Hindlimb muscle (tissue), 1 donor: ENCODE measurements at regions not wholly inside any gene's neighbourhood (a gene's known extent, or its start where the extent isn't known, plus 50 kb on each side); places are given as distances from the start of the nearest gene placed in this dataset.
A peak's percentile ranks its signal among the peaks of the same experiment; 100 is the strongest.
"Not testable (repeated sequence)": the region's sequence is repeated elsewhere in the genome, so short reads cannot be mapped to it uniquely, and the experiment has no call there.

Experiments used
- DNase-seq: peaks from one replicate; pipeline ENCODE4 v3.0.0-alpha.2; 2013

DNA sequence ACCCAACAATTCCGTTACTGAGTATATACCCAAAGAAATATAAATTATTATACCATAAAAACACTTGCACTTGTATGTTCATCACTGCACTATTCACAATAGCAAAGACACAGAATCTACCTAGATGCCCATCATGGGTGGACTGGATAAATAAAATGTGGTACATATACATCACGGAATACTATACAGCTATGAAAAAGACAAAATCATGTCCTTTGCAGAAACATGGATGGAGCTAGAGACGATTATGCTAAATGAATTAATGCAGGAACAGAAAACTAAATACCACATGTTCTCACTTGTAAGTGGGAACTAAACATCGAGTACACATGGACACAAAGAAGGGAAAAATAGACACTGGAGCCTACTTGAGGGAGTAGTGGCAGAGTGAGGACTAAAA, 185.3 kb downstream of the PYDC2 start:
- no peak for DNase-seq

DNA sequence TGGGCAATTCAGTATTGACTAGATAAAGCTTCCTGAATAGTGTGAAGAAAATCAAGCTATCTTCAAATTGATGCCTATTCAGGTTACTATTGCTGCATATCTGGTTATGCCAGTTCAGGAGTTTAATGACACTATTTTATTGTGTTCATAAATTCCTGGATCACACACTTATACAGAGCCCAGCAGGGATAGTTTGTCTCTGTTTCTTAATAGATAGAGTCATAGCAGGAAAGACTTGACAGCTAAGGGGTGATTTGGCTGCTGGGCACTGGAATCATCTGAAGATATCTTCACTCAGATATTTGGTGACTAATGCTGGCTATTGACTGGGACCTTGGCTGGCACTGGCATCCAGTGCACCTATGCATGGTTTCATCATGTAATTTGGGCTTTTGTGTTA, 187.8 kb downstream of the PYDC2 start:
- no peak for DNase-seq

DNA sequence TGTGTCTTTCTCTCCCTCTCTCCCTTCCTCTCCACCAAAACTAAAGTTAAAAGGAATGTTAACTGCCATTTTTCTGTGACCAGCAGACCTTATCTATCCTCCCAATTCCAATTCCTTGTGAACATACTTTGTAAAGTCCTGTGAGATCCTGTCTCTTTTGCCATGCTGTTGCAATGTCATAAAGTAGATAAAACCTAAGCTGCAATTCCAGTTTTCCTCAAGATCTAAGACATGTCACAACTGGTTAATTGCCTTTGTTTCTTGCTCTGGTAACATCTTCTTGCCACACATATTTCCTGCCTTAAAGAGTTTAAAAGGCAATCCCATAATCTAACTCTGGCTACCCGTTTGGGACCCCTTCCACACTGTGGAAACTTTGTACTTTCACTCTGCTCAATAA, 188.7 kb downstream of the PYDC2 start:
- no peak for DNase-seq

DNA sequence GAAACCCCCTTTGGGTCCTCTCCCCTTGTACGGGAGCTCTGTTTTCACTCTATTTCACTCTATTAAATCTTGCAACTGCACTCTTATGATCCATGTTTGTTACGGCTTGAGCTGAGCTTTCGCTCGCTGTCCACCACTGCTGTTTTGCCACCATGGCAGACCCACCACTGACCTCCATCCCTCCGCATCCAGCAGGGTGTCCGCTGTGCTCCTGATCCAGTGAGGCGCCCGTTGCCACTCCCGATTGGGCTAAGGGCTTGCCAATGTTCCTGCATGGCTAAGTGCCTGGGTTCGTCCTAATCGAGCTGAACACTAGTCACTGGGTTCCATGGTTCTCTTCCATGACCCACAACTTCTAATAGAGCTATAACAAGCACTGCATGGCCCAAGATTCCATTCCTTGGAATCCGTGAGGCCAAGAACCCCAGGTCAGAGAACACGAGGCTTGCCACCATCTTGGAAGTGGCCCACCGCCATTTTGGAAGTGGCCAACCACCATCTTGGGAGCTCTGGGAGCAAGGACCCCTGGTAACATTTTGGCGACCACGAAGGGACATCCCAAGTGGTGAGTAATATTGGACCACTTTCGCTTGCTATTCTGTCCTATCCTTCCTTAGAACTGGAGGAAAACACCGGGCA, 197.9 kb downstream of the PYDC2 start:
- DNase-seq: not testable (repeated sequence)

DNA sequence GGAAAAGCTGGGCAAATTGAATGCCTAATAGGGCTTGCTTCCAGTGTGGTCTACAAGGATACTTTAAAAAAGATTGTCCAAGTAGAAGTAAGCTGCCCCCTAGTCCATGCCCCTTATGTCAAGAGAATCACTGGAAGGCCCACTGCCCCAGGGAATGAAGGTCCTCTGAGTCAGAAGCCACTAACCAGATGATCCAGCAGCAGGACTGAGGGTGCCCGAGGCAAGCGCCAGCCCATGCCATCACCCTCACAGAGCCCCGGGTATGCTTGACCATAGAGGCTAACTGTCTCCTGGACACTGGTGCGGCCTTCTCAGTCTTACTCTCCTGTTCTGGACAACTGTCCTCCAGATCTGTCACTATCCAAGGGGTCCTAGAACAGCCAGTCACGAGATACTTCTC, 201.2 kb downstream of the PYDC2 start:
- not testable (repeated sequence) for DNase-seq

DNA sequence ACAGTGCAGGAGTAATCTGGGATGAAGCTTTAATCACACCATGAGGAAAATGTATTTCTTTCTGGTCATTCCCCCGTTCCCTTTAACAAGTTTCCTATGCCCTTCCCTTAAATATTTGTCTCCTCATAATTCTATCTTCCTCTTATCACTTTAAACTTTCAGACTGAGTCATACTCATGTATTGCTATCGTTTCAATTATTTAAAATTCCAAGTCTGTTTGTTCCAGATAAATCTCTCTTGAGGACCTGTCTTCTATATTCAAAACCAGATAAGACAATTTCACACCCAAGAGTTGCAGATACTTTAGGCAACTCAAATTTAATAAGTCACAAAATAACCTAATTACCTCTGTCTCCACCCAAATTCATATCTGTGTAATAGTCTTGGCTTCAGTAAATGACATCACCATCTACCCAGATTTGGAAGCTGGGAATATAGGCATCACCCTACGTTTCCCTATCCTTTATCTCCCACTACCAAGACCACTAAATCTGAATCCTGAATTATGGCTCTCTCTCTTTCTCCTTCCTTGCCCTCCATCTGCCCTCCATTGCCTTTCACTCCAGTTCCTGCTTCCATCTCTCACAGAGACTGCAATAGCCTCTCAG, 220.1 kb downstream of the PYDC2 start:
- DNase-seq: no peak

DNA sequence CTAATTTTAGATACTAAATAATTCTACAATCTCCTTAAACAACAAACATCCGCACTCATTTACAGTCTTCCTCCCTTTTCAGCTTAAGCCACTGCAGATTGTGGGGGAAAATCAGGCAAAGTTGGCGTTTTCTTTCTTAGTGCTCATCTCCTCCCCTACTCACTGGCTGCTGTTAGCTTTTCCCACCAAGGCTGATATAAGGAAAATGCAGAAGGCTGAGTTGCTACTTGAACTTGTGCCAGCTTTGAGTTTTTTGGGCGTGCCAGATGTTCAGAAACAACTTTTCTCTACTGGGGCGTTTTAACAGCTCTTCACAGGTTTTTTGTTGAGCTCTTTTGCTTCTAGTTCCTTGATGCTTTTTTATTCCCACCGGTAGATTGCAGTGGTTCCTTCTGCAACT, 222.0 kb downstream of the PYDC2 start:
- peak; percentile 8 for DNase-seq

DNA sequence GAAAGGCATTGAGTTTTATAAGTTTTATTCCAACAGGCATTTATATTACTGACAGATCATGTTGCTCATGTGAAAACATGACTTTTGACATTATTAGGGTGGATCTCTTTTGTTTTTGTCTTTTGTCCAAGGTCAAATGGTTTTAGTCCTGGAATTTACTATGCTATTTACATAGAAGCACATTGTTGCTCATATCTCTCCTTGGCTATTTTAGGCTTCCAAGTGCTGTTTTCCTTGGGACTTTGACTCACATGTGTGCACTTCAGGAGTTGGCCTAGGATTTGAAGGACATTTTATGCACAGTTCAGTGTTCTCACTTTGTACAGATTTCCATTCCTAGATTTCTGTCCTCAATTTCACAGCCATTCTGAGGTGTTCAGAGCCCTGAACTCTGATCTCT, 225.7 kb downstream of the PYDC2 start:
- DNase-seq: no peak

DNA sequence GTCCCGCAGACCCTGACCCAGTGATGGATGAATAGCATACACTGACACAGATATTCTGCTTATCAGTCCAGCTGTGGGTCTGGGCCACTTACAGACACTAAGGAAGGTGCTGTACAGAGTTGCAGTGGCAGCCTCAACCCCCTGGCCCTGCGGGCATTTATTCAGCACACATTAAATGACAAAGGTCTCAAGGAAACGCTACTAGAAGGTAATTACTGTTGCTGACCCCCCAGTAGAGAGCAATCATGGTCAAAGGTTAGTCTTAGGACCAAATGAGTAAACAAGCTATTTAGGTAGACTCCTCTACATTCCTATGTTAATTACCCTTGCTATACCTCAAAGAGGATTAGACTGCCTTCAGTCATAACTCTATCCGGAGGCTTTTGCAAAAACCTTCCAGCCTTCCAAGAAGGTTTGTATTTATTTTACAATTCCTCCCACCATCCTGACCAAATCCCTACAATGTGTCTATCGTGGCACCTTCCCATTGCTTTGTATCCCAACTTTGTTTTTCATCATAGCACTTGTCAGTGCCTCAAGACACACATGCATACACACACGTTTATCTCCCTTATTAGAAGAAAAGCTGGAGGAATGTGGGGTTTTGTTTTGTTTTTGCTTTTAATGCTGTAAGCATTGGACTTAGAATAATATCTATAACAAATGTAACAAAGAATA, 227.9 kb downstream of the PYDC2 start:
- no peak for DNase-seq

DNA sequence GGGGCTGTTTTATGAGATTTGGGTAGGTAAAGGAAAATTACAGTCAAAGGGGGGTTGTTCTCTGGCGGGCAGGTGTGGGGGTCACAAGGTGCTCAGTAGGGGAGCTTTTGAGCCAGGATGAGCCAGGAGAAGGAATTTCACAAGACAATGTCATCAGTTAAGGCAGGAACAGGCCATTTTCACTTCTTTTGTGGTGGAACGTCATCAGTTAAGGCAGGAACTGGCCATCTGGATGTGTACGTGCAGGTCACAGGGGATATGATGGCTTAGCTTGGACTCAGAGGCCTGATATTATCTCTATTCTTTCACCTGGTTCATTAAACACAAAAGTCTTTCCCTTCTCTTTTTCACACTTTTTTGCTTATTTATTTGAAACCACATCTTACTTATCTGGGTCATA, 230.2 kb downstream of the PYDC2 start:
- DNase-seq: not testable (repeated sequence)

DNA sequence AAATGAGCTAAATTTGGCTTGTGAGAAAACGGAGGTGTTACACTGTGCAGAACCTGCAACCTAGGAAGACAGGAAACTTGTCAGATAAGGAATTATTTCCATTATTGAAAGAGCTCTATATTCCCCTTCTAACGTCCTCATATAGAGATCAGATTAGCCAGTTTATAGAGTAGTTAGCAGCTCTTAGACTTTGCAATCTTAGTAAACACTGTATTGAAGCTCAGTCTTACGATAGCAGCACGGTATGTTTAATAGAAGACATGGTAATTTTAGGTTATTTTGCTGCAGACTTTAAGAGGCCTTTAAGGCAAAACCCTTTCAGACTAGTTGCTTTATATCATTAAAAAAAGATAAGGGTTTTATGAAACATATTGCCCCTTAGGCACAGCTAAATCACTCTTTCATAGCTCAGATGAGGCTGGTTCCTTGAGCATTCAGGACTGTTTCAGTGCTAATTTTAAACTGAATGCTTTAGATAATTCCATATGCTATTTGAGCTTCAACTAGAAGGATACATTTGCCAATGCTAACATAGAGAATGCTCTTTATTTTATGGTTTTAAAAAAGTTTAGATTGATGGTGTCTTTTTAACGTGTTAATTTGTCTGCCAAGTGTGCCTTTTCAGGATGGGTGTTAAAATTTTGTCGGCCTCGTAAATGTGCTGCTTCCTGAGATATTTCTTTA, 234.3 kb downstream of the PYDC2 start:
- no peak for DNase-seq

DNA sequence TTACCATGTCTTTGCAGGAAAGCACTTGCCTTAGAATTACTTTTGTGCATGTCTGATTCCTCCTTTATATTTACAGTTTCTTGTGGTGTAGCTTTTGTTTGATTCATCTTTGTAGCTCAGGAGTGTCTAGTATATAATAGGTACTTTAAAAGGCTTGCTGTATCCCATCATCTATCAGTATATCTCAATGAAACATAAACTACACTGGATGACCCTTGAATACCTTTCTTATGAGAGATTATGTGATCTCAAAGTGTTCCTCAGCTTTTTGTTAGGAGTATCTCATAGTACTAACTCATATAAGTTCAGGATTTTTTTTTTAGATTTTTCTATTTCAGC, 234.8 kb downstream of the PYDC2 start:
- DNase-seq: no peak

DNA sequence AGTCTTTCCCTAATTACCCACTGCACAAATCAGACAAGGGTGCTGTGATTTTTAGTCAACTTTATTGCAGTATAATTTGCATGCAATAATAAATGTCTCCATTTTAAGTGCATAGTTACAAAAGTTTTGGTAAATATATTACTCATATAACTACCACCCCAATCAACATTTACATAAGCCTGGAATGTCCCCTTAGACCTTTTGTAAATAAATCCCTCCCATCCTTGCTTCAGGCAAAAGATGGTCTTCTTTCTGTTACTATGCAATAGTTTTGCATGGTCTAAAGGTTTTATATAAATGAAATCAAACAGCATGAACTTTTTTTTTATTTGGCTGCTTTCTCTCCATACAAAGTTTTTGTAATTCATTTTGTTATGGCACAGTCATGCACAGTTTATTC, 235.4 kb downstream of the PYDC2 start:
- DNase-seq: no peak

DNA sequence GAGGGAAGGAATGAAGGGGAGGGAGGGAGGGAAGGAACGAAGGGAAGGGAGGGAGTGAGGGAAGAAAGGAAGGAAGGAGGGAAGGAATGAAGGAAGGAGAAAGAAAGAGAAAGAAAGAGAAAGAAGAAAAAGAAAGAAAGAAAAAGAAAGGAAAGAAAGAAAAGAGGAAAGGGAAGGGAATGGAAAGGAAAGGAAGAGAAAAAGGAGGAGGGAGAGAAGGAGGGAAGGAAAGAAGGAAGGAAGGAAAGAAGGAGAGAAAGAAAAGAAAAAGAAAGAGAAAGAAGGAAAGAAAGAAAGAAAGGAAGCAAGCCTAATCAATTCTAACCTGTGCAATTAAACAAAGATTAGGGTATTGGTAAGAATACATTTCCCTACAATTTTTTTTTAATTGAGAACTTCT, 238.6 kb downstream of the PYDC2 start:
- no peak for DNase-seq

DNA sequence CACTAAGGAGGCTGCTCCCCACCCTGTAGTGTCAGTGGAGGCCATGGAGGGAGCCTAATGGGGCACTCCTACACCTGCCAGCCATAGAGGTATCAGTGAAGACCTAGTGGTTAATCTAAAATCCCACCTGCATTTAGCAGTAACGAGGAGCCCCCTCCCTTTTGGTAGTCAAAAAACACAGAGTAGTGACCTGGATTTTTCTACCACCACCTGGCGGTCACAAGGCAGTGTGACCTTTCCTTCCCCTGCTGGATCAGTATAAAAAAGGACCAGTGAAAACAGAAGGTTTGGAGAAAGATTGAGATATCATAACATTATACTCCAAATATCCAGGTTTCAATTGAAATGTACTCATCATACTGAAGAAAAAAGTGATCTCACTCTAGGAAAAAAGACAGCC, 241.2 kb downstream of the PYDC2 start:
- DNase-seq: no peak

DNA sequence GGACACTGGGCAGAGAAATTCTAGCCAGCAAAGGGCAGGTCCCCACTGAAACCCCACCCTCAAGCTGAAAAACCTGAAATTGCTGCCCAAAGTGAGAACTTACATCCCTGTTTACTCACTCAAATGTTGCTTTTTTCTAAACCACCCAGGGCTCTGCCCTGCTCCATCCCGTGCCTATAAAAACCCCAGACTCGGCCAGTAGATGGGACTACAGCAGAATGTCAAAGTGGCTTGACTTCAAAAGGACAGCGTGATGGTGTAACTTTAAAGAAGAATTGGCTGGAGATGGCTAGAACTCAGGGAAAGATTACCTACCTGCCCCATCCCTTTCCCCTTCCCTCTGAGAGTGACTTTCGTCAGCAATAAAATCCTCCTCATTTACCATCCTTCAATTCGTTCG, 246.9 kb downstream of the PYDC2 start:
- no peak for DNase-seq

DNA sequence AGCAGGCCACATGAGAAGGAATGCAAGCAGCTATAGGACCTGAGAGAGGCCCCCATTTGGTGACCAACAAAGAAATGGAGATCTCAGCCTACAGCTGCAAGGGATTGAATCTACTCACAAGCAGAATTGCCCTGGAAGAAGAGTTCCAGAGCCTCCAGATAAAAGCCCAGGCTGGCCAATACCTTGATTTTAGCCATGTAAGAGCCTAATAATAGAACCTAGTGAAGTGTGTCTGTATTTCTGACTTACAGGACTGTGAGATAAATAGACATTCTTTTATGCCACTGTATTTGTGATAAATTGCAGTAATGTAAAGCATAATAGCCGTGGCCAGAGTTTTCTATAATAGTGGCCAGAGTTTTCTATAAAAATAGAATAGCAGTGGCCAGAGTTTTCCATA, 254.6 kb downstream of the PYDC2 start:
- DNase-seq: no peak

DNA sequence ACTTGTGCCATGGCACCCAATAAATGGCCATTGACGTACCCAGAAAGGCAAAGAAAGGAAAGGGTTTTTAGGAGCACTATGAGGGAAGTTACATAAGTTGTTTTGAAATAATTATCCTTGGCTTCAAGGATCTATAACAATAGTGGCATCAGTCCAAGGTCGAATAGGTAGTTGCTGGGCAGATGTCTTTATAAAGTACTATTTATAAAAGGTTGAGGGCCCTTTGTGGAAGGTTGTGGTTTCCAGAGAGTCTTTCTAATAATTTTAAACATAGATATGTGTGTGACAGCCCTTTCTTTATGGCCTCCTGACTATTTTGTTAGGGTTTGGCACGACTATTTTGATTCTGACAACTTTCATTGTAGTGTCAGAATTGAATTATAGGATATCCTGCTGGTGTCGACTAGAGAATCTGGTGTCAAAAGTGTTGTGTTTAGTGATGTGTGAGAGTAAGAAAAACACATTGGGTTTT, 260.5 kb downstream of the PYDC2 start:
- DNase-seq: no peak

DNA sequence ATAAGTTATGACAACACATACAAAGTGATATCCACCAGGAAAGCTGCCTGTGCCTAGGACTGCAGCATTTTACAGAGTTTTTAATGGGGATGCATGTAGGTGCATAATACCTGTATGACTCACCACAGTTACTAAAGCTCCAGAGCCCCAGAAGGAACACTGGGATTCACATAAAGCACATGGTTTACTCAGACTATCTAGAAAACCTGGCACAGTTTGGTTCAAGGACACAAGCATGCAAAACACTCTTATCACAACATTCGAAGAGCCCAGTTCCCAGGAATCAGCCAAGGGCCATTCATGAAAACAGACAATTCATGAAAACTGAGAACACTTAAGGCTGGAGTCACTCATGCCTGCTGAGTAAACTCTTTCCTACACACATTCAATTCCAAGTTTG, 261.0 kb downstream of the PYDC2 start:
- DNase-seq: no peak

DNA sequence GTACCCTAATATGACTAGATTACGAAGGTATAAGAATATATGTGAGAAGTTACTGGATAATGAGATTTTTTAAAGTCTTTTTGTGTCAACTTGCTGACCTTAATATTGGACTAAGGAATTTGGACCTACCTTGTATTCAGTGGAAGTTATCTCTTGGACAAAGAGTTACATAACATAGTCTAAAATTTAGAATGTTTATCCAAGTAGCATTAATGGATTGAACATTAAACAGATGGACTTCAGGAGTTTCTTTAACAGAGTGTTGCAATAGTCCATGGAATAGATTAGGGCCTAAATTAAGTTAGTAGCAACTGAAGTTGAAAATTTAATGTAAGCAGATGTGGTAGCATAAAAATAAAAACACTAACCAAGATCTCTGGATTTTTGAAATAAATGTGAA, 266.4 kb downstream of the PYDC2 start:
- no peak for DNase-seq

DNA sequence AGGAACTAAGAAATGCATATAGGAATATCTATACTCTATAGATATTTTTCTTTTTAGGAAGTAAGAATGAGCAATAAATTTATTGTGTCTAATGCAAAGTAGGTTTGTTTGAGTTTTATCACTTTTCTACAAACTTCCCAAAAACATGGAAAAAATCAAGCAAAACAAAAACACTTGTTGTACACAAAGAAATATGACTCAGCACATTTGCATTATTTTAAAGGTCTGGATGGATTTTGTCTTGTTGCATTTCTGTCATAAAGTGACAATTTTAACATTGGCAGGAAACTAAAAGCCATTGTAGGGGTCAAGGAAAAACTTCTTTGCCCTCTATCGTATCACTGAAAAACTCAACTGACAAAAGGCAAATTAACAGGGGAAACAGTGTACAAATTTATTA, 267.2 kb downstream of the PYDC2 start:
- DNase-seq: no peak

DNA sequence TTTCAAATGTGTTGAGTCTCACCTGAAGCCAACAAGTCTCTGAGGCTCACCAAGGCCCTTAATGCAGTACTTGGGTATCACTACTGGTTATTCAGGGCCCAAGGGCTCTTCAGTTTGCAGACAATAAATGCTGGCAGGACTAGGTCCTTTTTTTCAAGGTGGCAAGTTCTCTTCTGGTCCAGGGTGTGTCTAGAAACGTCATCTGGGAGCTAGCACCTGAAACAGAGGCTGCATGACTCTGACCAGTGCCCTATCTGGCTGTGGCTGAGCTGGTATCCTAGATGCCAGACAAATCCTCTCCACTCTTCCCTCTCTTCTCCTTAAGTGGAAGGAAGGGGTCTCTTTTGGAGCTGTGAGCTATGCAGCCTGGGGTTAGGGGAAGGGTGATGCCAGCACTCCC, 276.8 kb downstream of the PYDC2 start:
- no peak for DNase-seq

DNA sequence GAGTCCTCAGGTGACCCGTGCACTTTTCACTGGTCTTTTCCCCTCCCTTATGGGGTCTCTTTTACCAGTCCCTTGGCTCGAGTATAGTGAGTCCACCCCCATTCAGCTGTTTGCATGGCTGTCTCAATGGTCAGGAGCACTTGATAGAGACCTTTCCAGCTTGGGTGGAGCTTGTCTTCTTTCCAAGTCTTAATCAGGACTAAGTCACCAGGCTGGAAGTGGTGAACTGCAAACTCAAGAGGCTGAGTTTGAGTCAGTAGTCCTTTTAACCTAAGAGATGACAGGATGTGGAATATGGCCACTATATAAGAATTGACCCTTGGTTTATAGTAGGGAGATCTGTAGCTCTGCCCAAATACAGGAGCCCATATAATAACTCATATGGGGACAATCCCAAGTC, 279.7 kb downstream of the PYDC2 start:
- no peak for DNase-seq

DNA sequence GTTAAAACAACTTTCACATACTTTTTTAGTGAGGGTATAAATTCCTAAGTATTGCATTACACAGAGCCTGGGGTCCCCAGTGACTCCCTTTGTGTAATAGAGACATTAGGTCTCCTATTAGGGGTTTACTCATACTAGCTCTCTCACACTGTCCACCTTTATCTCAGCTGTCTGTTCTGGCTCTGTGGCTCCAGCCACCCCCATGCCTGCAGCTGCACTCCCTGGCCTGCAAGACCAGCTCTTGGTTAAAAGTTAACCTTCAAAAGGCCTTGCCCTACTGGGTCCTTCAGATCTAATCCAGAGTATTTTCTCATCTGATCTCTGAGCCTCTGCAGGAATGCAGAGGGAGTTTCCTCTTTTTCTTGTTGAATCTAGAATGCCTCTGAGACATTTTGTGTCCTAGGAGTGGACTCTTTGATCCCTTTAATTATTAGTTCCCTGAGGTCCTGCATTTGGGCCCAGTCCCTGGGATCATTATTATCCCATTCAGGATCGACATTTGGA, 280.9 kb downstream of the PYDC2 start:
- not testable (repeated sequence) for DNase-seq
